Right lobe of liver (tissue), 4 donors: ENCODE measurements at regions not wholly inside any gene's neighbourhood (a gene's known extent, or its start where the extent isn't known, plus 50 kb on each side); places are given as distances from the start of the nearest gene placed in this dataset.

Experiments
- CTCF ChIP-seq, 4 donors: fragments of 200-600 bp in 3 of 4; fragments of 450-650 bp in 1 of 4; IDR thresholded peaks; one replicate each; pipeline versions ENCODE4 v1.5.1 to v1.8.0; 2016 to 2022; ENCODE audit warnings: antibody characterized with exemption in 4 of 4, mild to moderate bottlenecking in 2 of 4
- POLR2A ChIP-seq: fragments of 450-650 bp; IDR thresholded peaks from one replicate; pipeline ENCODE4 v1.6.1; 2017; ENCODE audit warnings: antibody characterized with exemption, mild to moderate bottlenecking
- donor health status: DM: no; HTN: no; CAD: no.
- donor health status: DM: no; HTN: no; CAD: no.
- donor health status: DM: no; HTN: yes; CAD: no.

- TF ChIP-seq CTCF (IDR thresholded peaks at IDR 0.05) = no peak
- TF ChIP-seq POLR2A = no peak
Observed at GRCh38 chr9:79021084-79021483, 550.7 kb upstream of the TLE4 start.
